ENCODE measurements at regions not wholly inside any gene's neighbourhood (a gene's known extent, or its start where the extent isn't known, plus 50 kb on each side); places are given as distances from the start of the nearest gene placed in this dataset.

DNA sequence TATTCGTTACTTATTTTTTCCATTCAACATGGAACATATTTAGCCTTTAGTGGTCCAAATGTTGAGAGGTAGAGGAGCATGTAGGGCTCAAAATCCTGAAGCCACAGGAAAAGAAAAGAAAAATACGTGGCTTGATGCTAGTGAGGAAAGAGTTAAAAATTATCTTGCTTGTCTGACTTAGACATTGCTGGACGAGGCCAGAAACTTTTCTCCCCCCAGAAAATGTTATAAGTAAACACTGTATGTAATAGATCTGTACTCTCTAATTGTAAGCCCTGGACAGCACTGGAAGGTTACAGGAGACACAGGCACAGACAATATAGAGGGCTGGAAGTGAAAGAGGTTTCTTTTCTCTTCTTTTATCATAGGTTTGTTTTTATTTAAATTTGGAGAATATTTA is 165.6 kb downstream of the ZFP64 start:
- TF ChIP-seq, protein P1, sequence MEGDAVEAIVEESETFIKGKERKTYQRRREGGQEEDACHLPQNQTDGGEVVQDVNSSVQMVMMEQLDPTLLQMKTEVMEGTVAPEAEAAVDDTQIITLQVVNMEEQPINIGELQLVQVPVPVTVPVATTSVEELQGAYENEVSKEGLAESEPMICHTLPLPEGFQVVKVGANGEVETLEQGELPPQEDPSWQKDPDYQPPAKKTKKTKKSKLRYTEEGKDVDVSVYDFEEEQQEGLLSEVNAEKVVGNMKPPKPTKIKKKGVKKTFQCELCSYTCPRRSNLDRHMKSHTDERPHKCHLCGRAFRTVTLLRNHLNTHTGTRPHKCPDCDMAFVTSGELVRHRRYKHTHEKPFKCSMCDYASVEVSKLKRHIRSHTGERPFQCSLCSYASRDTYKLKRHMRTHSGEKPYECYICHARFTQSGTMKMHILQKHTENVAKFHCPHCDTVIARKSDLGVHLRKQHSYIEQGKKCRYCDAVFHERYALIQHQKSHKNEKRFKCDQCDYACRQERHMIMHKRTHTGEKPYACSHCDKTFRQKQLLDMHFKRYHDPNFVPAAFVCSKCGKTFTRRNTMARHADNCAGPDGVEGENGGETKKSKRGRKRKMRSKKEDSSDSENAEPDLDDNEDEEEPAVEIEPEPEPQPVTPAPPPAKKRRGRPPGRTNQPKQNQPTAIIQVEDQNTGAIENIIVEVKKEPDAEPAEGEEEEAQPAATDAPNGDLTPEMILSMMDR (IDR thresholded peaks at IDR 0.05) = no peak
- TF ChIP-seq POLR2AphosphoS5 (IDR thresholded peaks at IDR 0.05) = no peak
